GM19395 (cell line): ENCODE measurements at regions not wholly inside any gene's neighbourhood (a gene's known extent, or its start where the extent isn't known, plus 50 kb on each side); places are given as distances from the start of the nearest gene placed in this dataset.

Experiments used
- ATAC-seq: cut with Tn5 transposase; IDR thresholded peaks from one replicate; pipeline ENCODE4 v1.9.1; 2021; ENCODE audit warnings: mild to moderate bottlenecking, moderate library complexity; ENCODE audit not compliant: unreplicated experiment

- ATAC-seq: no peak
These were observed 66.7 kb downstream of the CD164 start for GRCh38 chr6:109315341-109316110.

GRCh38 chr6:109314313-109314712 is 68.0 kb downstream of the CD164 start:
- no peak for ATAC-seq

GRCh38 chr6:109313139-109313538 is 69.1 kb downstream of the CD164 start:
- no peak for ATAC-seq

GRCh38 chr6:109311471-109311870 is 70.8 kb downstream of the CD164 start:
- ATAC-seq: no peak

- ATAC-seq: no peak
These were observed 72.3 kb downstream of the CD164 start for GRCh38 chr6:109309917-109310316.

- no peak for ATAC-seq
These were observed 74.2 kb downstream of the CD164 start for GRCh38 chr6:109308018-109308492.

- no peak for ATAC-seq
These were observed 75.5 kb downstream of the CD164 start for GRCh38 chr6:109306733-109307132.

GRCh38 chr6:109305028-109305427 is 77.2 kb downstream of the CD164 start:
- ATAC-seq: no peak

GRCh38 chr6:109304284-109305015 is 77.8 kb downstream of the CD164 start:
- no peak for ATAC-seq

GRCh38 chr6:109303640-109304283 is 78.5 kb downstream of the CD164 start:
- no peak for ATAC-seq

- ATAC-seq: no peak
These were observed 79.1 kb downstream of the CD164 start for GRCh38 chr6:109303164-109303563.

GRCh38 chr6:109302176-109302575 is 80.1 kb downstream of the CD164 start:
- no peak for ATAC-seq

- ATAC-seq: no peak
These were observed 80.8 kb downstream of the CD164 start for GRCh38 chr6:109301418-109301817.

- no peak for ATAC-seq
These were observed 81.4 kb downstream of the CD164 start for GRCh38 chr6:109300874-109301273.

GRCh38 chr6:109299776-109300564 is 82.3 kb downstream of the CD164 start:
- ATAC-seq: no peak

GRCh38 chr6:109299265-109299607 is 83.0 kb downstream of the CD164 start:
- ATAC-seq: no peak

GRCh38 chr6:109298605-109299264 is 83.5 kb downstream of the CD164 start:
- no peak for ATAC-seq

- no peak for ATAC-seq
These were observed 84.7 kb downstream of the CD164 start for GRCh38 chr6:109297406-109298110.

- ATAC-seq: no peak
These were observed 85.3 kb downstream of the CD164 start for GRCh38 chr6:109296971-109297372.

- ATAC-seq: no peak
These were observed 85.8 kb downstream of the CD164 start for GRCh38 chr6:109296452-109296851.
